Suppressor macrophage (primary cell): ENCODE measurements at regions not wholly inside any gene's neighbourhood (a gene's known extent, or its start where the extent isn't known, plus 50 kb on each side); places are given as distances from the start of the nearest gene placed in this dataset.
A peak's percentile ranks its signal among the peaks of the same experiment; 100 is the strongest.

ENCODE experiments used
- DNase-seq, 4 experiments: peaks; one replicate each; pipeline ENCODE4 v3.0.0-alpha.2; 2020 to 2022

DNA sequence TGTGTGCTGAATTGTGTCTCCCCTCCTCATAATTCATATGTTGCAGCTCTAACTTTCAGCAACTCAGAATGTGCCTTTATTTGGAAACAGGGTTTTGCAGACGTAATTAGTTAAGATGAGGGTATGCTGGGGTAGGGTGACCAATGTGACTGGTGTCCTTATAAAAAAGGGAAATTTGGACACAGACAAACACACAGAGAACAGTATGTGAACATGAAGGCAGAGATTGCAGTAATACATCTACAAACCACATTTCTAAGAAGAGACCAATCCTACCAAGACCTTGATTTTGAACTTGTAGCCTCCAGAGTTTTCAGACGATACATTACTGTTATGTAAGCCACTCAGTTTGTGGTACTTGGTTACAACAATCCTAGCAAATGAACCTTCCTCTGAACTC, 817.8 kb downstream of the TUSC7 start:
- DNase-seq = no peak

DNA sequence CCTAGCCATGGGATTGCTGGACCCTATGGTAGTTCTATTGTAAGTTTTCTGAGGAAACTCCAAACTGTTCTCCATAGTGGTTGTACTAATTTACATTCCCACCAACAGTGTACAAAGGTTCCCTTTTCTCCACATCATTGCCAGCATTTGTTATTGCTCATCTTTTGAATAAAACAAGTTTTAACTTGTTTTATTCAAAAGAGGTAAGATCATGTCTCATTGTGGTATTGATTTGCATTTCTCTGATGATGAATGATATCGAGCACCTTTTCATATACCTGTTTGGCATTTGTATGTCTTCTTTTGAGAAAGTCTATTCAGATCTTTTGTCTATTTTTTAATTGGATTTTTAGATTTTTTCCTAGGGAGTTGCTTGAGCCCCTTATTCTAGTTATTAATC, 819.1 kb downstream of the TUSC7 start:
- no peak for DNase-seq

DNA sequence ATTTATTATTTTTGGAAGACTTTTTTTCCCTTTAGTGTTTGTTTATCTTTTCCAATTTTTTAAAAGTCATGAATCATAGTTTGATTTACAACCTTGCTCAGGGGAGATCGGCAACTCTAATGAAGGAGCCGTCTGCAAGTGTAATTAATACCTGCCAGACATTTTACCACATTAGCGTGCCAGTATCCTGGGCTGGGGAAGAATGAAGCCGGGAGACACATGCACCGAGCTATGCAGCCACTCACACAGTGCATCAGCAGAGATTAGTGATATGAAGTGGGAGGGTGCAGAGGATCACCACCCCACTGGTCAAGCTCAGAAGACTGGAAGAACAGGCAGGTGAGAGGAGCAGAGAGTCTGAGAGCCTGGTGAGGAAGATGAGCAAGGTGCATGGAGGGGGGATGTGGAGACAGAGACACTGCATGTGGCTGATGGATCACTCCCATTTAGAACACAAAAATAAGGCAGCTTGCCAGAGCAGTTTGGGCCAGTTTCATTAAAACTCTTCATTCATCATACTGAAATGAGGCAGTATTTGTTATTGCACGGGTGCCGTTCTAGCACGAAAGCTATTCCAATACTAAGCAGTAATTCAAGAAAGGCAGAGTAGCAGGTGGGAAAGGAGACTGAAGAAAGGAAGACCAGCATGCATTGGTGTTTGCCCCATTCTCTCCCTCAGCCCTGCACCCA, 821.6 kb downstream of the TUSC7 start:
- no peak for DNase-seq

DNA sequence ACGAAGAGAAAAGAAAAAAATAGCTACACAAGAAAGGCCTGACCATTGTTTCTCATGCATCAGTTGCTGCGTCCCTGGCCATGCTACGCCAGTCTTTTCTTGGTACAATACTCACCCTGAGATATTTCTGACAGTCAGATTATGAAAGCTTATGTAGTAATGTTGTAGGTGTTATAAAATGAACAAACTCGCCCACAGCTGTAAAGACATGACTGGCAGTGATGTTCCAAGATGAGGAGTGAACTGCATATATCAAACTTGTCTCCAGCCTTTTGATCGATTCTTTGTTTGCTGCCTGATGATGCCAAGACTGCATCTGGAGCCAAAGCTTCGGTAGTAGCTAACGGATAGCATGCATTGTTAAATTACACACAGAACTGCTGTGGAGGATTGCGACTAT, 822.7 kb downstream of the TUSC7 start:
- no peak for DNase-seq

DNA sequence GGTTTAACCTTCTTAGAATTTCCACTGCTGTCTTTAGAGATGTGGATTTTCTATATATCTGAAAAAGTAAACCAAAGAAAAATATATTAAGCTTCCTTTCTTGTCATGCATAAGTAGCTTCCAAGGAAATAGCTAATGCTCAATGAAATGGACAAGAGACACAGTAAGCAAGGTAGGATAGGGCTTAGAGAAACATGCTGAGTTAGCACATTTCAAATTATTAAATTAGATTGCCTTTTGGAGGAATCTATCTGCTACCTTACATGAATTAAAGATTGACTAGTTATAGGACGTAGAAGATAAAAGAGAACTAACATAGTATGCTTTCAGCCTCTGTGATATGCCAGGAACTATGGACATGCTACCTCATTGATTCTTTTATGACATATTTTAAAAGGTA, 824.6 kb downstream of the TUSC7 start:
- no peak for DNase-seq

DNA sequence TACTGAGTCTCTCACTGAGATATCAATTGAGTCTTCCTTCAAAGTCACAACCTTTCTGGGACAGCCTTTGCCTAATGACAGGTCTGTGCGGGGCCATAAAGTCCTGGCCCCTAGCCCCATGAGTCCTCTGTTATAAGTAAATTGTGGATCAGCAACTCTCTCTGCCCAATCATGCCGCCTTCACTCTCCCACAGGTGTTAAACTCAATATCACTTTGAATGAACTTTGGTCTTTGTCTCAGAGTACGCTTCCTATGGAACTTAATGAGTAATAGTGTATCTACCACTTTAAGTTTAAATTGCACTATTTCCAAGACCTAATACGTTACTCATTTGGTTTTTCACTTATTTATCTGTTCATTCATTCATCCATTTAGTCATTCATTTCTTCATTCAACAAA, 826.4 kb downstream of the TUSC7 start:
- DNase-seq = no peak

DNA sequence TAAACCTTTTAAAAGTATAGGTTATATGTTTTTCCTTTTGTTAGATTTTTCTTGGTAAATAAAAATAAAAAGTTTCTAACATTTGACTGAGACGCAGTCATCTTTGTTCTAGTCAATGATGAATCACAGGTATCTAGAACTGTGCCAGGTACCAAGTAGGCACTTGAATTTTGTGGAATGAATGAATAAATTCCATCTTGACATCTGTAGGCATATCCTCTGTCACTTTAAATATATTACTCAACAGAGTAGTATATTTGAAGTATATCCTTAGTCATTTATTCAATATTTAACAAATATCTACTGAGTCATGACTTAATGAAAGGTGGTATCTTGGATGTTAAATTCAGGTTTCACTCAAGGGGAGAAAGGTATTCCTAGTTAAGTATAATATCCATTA, 828.4 kb downstream of the TUSC7 start:
- DNase-seq = no peak

DNA sequence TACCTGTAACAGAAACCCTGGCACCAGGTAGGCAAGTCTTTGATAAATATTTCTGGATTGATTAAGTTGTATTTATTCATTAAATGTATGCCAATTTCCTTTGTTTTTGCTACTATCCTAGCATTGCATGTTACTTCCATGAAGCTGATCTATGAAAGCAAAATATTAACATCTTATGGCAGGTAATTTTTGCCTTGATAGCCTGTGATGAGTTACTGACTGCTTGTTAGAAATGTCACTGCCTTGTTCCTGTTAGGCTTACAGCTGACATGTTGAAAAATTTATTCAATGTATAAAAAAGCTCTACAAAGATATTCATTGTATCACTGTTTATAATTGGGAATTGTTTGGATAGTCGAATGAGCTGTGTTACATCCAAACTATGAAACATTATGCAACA, 830.1 kb downstream of the TUSC7 start:
- DNase-seq = no peak

DNA sequence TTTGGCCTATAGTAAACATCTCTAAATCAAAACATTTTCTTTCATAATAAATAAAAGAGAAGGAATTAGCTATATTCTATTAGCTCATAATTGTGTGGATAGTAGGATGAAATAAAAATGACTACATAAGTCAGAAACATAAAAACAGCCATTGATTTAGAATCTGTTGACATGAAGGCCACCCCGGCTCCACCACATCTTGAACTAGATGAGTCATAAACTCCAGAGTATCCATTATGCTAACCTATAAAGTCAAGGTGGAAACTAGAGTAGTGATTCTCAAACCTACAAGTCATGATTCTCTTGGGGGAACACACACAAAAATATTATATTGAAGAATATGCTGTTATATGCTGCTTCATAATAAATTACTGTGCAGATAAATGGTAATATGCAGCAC, 831.0 kb downstream of the TUSC7 start:
- DNase-seq = no peak

DNA sequence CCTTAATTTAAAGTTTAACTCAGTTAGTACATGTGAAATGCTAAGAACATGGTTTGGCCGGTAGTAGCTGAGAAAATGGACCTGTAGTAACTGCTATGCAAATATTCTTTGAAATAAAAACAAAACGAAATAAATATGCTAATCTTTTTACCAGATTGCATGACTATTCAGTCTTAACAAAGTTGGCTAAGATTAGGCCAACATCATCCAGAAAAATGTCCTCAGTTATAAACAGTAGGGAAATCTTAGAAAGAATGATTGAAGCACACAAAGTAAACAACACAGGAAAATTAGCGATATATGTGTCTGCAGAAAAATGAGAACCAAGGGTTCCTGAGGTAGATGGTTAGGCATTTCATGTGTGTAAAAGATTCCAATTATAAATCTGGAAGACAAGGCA, 832.1 kb downstream of the TUSC7 start:
- DNase-seq = no peak

DNA sequence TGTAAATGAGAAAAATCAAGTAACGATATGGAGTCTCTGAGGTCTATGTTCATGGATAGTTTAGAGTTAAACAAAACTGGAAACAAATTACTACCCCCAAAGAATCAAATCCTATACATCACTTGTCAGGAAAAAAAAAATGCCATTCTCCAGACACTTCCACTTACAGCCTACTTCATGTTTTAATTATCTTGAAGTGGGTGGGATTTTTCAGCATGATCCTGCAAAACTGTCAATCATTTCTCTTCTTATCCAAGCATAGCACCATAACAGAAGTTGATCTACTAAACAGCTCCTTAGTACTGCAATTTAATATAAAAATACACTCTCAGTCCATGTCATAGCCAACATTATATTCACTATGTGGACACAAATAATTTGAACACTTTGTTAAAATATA, 833.9 kb downstream of the TUSC7 start:
- DNase-seq = no peak

DNA sequence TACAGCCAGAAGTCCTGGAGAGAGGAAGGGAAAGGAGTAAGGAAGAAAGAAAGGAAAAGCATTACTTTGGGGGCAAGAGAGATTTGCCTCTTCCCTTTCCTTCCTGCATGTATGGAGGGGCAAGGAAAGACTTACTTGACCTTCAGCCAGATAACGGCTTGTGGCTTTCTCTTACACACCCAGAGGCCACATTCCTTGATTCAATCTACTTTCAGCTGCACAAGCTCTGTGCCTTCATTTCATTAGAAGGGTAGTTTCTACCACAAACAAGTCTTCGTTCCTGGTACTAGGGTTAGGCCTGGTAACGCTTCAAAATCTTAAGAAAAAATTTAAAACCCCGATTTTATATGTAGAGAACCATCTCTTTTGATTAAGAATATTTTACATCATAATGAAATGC, 835.9 kb downstream of the TUSC7 start:
- no peak for DNase-seq

DNA sequence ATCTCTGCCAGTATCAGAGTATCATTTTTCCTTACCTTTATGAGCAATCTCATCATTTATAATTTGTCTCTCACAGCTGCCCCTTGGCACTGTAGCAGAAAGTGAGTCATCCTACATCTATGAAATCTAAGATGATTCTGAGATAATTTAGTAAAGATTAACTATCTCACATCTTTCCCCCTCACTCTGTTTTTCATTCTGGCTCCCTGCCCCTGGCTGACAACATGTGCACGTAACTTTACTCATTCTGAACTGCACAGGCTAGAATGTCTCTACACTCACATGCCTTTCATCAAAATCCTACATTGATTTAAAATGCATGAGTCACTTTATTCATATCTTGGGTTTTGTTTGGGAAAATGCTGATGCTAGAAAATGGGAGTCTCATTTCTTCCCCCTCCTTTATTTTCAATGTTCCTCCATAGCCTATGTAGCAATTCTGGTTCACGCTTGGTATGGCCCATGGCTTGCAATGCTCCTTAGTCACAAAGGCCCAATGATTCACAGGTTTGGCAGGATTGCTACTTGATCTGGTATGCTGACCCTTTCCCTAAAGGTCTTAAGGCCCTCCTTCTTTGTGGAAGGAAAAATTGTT, 838.5 kb downstream of the TUSC7 start:
- peak in 2 of 4 experiments; percentile 11 to 44 for DNase-seq

DNA sequence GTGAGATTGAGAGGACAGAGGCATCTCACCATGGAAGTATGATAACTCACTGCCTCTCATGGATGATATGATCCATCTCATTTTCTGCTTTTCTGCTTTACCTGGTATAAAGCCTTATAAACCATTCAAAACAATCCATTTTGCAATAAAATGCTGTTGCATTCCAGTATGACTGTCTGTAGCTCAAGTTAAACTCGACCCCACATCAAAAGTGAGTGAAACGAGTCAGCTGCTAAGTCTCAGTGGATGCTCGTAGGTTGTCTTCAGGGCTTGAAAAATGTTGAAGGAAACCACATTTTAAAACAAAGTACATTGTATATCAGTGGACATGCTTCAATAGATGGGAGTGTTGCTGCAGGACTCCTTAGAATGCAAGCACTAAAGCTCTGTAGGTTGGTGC, 839.0 kb downstream of the TUSC7 start:
- DNase-seq = no peak

DNA sequence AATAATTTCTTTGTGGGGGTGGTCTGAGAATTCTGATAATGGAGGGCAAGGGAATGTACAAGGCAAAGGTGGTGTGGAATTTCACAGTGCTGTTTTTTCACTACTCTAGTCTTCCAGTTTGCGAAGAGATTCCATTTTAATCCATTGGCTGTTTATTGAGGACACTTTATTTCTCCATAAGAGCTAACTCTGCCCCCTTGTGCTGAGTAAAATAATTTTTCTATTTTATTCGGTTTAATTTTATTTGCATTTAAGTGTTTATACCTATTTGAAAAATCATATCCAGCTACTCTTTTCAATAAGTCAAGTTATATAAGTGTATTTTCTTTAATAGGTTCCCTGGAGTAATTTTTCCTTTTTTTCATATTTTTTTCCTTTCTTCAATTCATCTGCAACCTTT, 840.1 kb downstream of the TUSC7 start:
- no peak for DNase-seq

DNA sequence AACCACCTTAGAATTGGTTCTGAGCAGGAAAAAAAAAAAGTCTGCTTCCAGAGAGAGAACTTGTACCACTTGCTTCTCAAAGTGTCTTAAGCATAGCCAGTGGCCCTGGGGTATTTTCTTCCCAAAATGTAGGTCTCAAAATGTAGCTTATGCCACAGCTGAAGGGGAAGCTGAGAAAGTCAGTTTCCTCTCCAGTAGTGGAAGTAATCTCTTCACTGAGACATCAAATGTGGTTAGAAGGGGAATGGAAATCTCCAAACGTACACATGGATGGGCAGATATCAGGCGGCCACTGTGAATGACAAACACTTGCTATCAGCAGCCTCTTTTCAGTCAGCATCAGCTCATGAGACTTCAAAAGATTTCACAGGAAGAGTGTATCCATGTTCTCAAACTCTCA, 841.2 kb downstream of the TUSC7 start:
- DNase-seq = peak; percentile 13 to 62 (median 41)

DNA sequence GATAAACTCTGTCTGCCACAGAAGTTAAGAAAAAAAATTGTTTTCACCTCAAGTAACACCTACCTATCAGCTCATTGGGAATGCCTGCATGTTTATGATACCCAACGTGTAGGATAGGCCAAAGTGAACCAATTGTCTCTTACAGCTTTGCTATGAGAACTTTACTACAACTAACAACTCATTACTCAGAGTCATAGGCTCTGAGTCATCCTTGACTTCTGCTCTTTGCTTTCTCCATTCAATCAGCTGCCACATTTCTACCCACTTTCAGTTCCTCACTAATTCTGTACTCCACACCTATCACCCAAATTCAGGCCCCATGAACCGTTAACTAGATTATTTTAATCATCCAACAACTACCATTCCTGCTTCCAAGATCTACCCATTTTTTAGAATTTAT, 843.9 kb downstream of the TUSC7 start:
- peak; percentile 63 to 90 (median 78) for DNase-seq

DNA sequence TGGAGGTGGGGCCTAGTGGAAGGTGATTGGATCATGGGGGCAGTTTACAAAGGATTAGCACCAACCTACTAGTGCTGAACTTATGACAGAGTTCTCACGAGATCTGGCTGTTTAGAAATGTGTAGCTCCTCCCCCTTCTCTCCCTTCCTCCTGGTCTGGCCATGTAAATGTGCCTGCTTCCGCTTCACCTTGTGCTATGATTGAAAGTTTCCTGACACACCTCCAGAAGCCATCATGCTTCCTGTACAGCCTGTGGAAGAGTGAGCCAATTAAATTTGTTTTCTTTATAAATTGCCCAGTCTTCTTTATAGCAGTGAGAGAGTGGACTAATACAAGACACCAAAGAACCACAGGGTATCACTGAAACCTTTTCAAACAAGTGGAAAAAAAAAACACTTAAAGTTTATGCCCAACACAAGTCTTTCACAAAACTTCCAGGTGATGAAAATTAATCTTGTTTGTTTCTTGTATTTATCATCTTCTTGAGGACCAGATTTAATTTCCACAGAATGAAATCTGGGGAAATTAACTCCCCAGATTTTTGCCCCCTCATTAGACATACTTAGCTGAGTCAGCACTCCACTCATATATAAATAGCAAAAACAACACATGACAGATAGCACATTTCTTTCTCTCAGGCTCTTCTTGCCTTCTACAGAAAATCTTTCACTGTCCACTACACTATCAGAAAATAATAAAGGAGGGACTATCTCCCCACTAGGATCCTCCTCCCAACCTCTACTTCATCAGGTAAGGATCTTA, 847.2 kb downstream of the TUSC7 start:
- DNase-seq = no peak

DNA sequence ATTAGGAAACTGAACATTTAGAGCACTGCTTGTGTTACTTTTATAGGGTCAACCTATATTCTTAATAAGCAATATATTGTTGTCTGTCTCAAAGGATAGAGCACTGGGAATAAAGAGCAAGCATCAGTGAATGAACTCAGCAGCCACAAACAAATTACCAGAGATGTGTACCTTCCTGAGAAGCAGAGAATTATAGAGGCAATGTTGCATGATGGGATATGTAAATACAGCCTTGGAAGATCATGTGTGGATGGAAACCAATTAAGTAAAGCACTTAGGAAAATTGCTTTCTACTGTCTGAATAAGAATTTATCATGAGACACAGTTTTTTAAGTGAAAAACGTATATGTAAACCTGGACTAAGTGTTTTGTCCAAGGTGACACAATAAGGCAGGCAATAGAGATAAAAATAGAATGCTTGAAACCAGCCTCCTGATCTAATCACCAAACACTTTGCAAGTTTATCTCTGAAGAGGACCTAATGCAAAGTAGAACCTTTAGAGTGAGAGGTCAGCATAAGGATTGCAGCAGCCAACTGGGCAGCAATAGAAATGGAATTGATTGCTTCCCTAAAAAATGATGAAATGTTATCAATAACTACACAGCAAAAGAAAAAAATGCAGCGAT, 848.0 kb downstream of the TUSC7 start:
- no peak for DNase-seq

DNA sequence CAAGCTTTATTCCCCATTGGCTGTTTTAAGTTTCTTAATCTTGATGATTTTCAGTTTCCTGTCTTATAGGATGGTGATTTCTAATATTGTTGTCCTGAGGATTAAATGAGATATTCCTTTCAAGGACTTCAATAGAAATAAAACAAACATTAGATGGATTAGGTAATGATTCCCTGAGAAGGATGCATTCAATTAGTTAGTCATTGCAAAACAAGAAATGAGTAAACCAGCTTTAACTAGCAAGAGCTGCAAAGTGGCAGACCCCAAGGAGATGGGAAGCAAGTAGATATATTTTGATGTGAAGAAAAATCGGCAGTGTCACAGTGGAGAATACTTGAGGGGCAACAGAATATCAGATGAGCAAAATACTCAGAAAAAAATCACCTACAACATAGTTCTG, 849.1 kb downstream of the TUSC7 start:
- no peak for DNase-seq

DNA sequence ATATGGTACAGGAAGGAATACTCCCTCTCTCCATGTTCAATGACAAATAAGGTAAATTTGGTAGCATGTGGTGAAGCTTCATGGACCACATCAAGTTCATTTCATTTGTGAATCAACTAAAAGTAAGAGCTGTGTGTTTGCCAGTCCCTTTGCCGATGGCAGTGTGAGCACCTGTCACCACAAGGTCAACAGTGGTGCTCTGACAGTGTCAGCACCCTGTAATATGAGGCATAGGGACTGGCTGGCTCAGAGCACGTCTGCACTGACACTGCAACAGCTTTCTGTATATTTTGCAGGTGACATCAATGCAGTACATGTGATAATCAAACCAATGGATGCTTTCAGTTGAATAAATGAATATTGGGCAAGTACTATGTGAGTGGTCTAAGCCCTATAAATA, 852.4 kb downstream of the TUSC7 start:
- no peak for DNase-seq

DNA sequence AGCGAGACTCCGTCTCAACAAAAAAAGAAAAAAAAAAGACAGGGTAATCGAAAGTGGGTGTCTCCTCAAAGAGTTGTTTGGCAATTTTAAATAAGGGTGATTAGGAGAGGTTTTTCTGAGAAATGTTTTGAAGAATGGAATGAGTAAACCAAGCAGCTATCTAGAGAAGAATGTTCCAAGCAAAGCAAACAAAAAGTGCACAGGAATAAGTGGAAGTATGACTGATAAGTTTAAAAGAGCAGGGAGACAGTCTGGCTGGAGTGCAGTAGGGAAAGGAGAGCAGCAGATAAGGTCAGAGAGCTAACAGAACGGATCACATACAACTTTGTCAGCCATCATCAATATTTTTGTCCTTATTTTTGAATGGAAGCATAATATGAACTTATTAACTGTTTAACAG, 853.5 kb downstream of the TUSC7 start:
- DNase-seq = no peak

DNA sequence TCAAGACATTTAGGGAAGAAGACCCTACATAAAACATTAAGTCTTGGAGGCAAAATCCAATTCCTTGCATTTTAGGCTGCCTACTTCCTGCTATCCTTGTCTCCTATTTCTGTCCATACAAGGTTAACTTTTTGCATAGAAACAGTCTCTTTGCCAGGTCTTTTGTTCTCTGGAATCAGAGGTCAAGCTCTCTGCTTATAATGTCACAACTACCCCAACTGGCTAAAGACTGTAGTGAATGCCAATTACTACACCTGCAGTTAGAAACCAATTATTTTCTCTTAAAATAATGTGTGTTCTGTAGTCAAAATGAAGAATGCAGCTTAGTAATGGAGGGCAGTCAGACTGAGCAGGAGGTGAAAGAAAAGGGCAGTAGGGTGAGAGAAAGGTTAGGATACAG, 856.2 kb downstream of the TUSC7 start:
- DNase-seq = no peak

DNA sequence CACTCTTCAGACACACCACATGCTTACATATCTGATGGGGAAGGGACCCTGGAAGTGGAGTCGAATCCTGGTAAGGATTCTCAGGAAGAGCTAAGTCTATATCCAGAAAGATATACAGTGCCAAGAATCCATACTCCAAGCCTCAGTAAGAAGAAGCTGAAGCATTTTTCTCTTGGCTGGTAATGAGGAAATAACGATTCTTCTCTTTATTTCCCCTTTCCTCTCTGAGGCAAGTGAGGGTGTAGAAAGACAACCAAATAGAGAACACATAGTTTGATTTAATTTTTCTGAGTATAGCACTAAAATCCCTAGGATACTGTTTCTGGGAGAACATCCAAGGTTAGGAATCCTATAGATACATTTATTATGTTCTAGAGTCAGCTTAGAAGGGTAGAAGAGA, 857.3 kb downstream of the TUSC7 start:
- peak; percentile 19 to 71 (median 47) for DNase-seq
